Lower leg skin (tissue), 4 donors: ENCODE measurements at regions not wholly inside any gene's neighbourhood (a gene's known extent, or its start where the extent isn't known, plus 50 kb on each side); places are given as distances from the start of the nearest gene placed in this dataset.

Source experiments
- DNase-seq, 2 donors: peaks; one replicate each; pipeline ENCODE4 v3.0.0-alpha.2; 2019; ENCODE audit warnings: low spot score in 2 of 2
- H3K4me3 ChIP-seq: fragments of 200-600 bp; sonication (generic); 2 replicates; pipeline ENCODE4 v1.5.1; 2017; ENCODE audit warnings: mild to moderate bottlenecking, low read depth; ENCODE audit not compliant: poor library complexity, severe bottlenecking
- POLR2A ChIP-seq, 2 donors: fragments of 450-650 bp; IDR thresholded peaks; one replicate each; pipeline ENCODE4 v1.6.1; 2016 to 2017; ENCODE audit warnings: antibody characterized with exemption in 2 of 2, mild to moderate bottlenecking in 1 of 2, moderate library complexity in 1 of 2
- WGBS, 2 donors: methylation state at CpG; one replicate each; pipeline ENCODE4 v1.1.5; 2018; 5-methylcytosine and 5-hydroxymethylcytosine counted together
- intact Hi-C: fragments of 100-400 bp; cut with DNase I; formaldehyde crosslinking; loops from one replicate; pipeline ENCODE4 v1.15.0; 2023; ENCODE audit warnings: low total_unique reads
- TF ChIP-seq, protein P1 (sequence below), 3 donors: fragments of 450-650 bp; IDR thresholded peaks; one replicate each; pipeline ENCODE4 v1.5.1; 2016; ENCODE audit warnings: antibody characterized with exemption in 3 of 3, mild to moderate bottlenecking in 3 of 3, moderate library complexity in 2 of 3

DNA sequence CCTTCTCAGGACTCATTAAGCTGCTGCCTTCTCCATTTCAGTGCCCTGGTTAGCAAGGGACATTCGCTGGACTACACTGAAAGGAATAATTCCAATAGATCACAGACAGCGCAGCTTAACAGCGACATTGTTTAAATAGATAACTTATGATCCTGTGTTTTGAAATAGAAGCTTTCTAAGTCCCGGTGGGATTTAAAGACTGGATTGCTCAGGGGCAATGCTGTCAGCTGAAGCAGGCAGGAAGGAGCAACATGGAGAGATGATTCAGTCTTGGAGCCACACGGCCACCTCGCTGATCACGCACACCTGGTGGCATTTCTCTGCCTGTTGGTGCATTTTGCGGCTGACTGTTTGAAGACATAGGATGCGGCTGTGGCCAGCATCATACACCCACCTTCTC is 292.0 kb downstream of the FOXL1 start:
- H3K4me3 ChIP-seq: no peak overlapping the region
- WGBS, 2 donors: 77 to 81% methylated on average over 9 of the region's 9 CpGs
- no peak for DNase-seq
- intact Hi-C loops: no loop called here
- TF ChIP-seq POLR2A (IDR thresholded peaks at IDR 0.05): no peak
- TF ChIP-seq, protein P1, sequence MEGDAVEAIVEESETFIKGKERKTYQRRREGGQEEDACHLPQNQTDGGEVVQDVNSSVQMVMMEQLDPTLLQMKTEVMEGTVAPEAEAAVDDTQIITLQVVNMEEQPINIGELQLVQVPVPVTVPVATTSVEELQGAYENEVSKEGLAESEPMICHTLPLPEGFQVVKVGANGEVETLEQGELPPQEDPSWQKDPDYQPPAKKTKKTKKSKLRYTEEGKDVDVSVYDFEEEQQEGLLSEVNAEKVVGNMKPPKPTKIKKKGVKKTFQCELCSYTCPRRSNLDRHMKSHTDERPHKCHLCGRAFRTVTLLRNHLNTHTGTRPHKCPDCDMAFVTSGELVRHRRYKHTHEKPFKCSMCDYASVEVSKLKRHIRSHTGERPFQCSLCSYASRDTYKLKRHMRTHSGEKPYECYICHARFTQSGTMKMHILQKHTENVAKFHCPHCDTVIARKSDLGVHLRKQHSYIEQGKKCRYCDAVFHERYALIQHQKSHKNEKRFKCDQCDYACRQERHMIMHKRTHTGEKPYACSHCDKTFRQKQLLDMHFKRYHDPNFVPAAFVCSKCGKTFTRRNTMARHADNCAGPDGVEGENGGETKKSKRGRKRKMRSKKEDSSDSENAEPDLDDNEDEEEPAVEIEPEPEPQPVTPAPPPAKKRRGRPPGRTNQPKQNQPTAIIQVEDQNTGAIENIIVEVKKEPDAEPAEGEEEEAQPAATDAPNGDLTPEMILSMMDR (IDR thresholded peaks at IDR 0.05): no peak

DNA sequence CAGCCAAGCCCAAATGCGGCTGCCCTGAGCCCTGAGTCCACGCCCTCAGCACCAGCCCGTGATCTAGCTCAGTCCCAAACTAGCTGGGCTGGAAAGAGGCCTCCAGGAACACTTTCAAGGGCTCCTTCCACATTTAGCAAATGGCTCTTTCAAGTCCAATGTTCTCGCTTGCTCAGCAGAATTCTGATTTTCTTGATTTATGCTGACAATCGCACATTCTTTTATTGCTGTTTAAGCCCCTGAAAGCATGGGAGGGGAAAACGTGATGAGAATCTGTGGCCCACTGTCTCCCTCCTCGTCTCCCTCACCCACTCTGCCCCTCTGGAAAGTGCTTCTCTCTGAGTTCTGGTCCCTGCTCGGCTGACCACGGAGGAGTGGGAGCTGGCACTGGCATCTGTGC is 293.8 kb downstream of the FOXL1 start:
- H3K4me3 ChIP-seq: no peak overlapping the region
- 50 to 73% methylated on average over 9 of the region's 9 CpGs for WGBS, 2 donors
- DNase-seq: no peak
- TF ChIP-seq POLR2A (IDR thresholded peaks at IDR 0.05): no peak
- TF ChIP-seq, protein P1 (IDR thresholded peaks at IDR 0.05): no peak
- intact Hi-C loops: no loop called here

DNA sequence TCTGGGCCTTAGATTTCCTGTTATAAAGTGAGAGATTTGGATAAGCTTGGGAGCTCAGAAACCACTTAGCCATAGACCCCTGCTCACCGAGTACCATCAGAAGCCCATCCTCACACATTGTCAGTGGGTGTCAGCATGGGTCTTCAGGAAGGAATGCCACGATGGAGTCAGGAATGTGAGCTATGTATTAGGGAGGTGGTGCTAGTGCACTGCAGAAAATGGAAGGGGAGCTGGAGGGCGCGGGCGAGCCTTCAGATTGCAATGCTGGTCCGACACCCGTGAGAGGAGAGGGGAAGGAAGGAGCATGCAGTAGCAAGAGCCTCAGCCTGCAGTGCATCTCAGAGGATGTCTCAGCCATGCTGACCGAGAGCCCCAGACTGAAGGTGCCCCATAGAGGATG is 294.5 kb downstream of the FOXL1 start:
- intact Hi-C loops: no loop called here
- WGBS, 2 donors: 85 to 90% methylated on average over 8 of the region's 8 CpGs
- TF ChIP-seq, protein P1 (IDR thresholded peaks at IDR 0.05): no peak
- no peak for TF ChIP-seq POLR2A (IDR thresholded peaks at IDR 0.05)
- DNase-seq: no peak
- H3K4me3 ChIP-seq: no peak overlapping the region

DNA sequence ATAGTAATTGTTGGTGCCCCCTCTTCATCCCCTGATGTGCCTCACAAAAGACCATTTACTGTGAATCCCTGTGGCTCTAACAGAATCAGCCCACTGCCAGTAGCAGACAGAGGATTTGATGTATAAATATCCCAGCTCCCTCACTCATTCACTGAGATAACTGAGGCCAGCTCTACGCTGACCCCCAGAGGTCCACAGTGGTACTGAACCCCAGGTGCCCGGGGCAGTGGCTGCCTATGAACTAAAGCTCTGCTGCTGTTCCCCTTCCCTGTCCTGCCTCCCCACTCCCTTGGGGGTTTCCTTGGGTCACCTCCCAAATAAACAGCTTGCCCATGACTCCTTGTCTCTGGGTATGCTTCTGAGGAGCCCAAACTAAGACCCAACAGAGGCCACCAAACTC is 295.8 kb downstream of the FOXL1 start:
- no peak for TF ChIP-seq POLR2A (IDR thresholded peaks at IDR 0.05)
- TF ChIP-seq, protein P1 (IDR thresholded peaks at IDR 0.05): no peak
- 64 to 79% methylated on average over 2 of the region's 2 CpGs for WGBS, 2 donors
- intact Hi-C loops: no loop called here
- DNase-seq: no peak
- H3K4me3 ChIP-seq: no peak overlapping the region

DNA sequence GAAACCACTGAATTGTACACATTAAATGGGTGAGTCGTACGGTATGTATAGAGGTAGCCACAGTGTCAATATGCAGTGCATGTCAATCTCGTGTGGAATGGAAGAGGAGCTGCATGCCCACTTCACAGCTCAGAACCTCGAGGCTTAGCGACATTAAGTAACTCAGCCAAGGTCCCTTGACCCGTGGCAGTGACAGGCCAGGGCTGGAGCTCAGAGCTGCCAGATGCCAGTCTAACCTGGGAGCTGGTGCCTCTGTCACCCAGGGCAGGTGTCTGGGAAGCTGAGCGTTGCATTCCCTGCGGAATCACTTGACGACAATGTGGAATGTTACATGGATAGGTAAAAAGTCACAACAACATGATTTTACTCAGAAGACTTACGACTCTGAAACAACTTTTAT is 298.1 kb downstream of the FOXL1 start:
- H3K4me3 ChIP-seq: no peak overlapping the region
- TF ChIP-seq, protein P1 (IDR thresholded peaks at IDR 0.05): no peak
- TF ChIP-seq POLR2A (IDR thresholded peaks at IDR 0.05): no peak
- intact Hi-C loops: no loop called here
- DNase-seq: no peak
- 88 to 89% methylated on average over 10 of the region's 10 CpGs for WGBS, 2 donors

DNA sequence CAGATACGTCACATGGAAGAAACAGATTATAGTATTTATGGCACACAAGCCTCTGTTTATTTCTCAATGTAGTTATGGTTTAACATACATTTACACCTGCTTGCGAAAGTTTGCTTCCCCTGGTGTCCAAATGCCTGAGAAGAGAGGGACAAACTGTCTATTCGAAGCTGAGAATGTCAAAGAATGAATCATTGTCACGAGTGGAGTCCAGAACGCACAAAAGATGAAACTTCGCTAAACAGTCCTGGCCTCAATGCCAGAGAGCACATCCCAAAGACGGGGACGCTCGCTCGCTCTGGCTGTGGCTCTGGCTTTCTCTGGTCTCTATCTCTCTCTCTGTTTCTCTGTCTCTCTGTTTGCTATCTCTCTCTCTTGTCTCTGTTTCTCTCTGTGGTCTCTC is 298.8 kb downstream of the FOXL1 start:
- TF ChIP-seq POLR2A (IDR thresholded peaks at IDR 0.05): no peak
- TF ChIP-seq, protein P1 (IDR thresholded peaks at IDR 0.05): no peak
- DNase-seq: no peak
- H3K4me3 ChIP-seq: no peak overlapping the region
- intact Hi-C loops: no loop called here
- WGBS, 2 donors: 81 to 88% methylated on average over 10 of the region's 10 CpGs
